H54 (cell line): ENCODE measurements at regions not wholly inside any gene's neighbourhood (a gene's known extent, or its start where the extent isn't known, plus 50 kb on each side); places are given as distances from the start of the nearest gene placed in this dataset.

ENCODE experiments used
- DNase-seq: peaks from one replicate; pipeline ENCODE4 v3.0.0; 2011; ENCODE audit warnings: low spot score, mixed read lengths; ENCODE audit not compliant: insufficient read length
- FAIRE-seq: peaks from 3 replicates; lab custom pipeline; 2011; peaks lifted over from hg19 to GRCh38; lab: Jason Lieb, UNC
- POLR2A ChIP-seq: IDR thresholded peaks from 2 replicates; pipeline ENCODE4 v1.6.1; 2011; ENCODE audit warnings: low read depth, mild to moderate bottlenecking, low read length

GRCh38 chr2:168350380-168350779 is 103.0 kb upstream of the STK39 start:
- no peak for DNase-seq
- no peak for TF ChIP-seq POLR2A
- no peak for FAIRE-seq

GRCh38 chr2:168353251-168353650 is 102.8 kb upstream of the CERS6 start:
- FAIRE-seq (no peak), DNase-seq (no peak)
- TF ChIP-seq POLR2A, result no peak

GRCh38 chr2:168354499-168354898 is 101.6 kb upstream of the CERS6 start:
- no peak for TF ChIP-seq POLR2A
- DNase-seq (no peak), FAIRE-seq (no peak)

GRCh38 chr2:168355121-168355520 is 101.0 kb upstream of the CERS6 start:
- DNase-seq (no peak), FAIRE-seq (no peak)
- TF ChIP-seq POLR2A, result no peak

- FAIRE-seq, result no peak
Observed at GRCh38 chr2:168355779-168356476, 100.1 kb upstream of the CERS6 start.

GRCh38 chr2:168356477-168356835 is 99.6 kb upstream of the CERS6 start:
- DNase-seq, result no peak
- FAIRE-seq, result no peak
- TF ChIP-seq POLR2A, result no peak

More at GRCh38 chr2:168355779-168356476, 100.1 kb upstream of the CERS6 start:
- no peak for TF ChIP-seq POLR2A
- no peak for DNase-seq

GRCh38 chr2:168357797-168358472 is 98.1 kb upstream of the CERS6 start:
- no peak for TF ChIP-seq POLR2A
- DNase-seq, result no peak
- no peak for FAIRE-seq

GRCh38 chr2:168359082-168359481 is 97.0 kb upstream of the CERS6 start:
- DNase-seq, result no peak
- FAIRE-seq, result no peak
- TF ChIP-seq POLR2A, result no peak

GRCh38 chr2:168363347-168364092 is 92.6 kb upstream of the CERS6 start:
- no peak for TF ChIP-seq POLR2A
- DNase-seq (no peak), FAIRE-seq (no peak)

- TF ChIP-seq POLR2A, result no peak
- FAIRE-seq (no peak), DNase-seq (no peak)
Observed at GRCh38 chr2:168365094-168365621, 90.9 kb upstream of the CERS6 start.

- no peak for DNase-seq
- no peak for TF ChIP-seq POLR2A
- FAIRE-seq, result no peak
Observed at GRCh38 chr2:168369031-168369430, 87.0 kb upstream of the CERS6 start.

- DNase-seq, result no peak
- TF ChIP-seq POLR2A, result no peak
- no peak for FAIRE-seq
Observed at GRCh38 chr2:168371273-168372019, 84.6 kb upstream of the CERS6 start.

- no peak for FAIRE-seq
- DNase-seq, result no peak
- TF ChIP-seq POLR2A, result no peak
Observed at GRCh38 chr2:168373468-168373867, 82.6 kb upstream of the CERS6 start.
